A673 (cell line): ENCODE measurements at regions not wholly inside any gene's neighbourhood (a gene's known extent, or its start where the extent isn't known, plus 50 kb on each side); places are given as distances from the start of the nearest gene placed in this dataset.

Experiments used
- EZH2 ChIP-seq: fragments of 200-600 bp; sonication (generic); IDR thresholded peaks from 2 replicates; pipeline ENCODE4 v1.6.1; 2017; ENCODE audit warnings: borderline replicate concordance, low read depth, mild to moderate bottlenecking, mixed read lengths, antibody characterized with exemption, low read length; ENCODE audit not compliant: poor library complexity, severe bottlenecking
- TF ChIP-seq, protein P1 (sequence below): fragments of 300-800, 200-600 bp; sonication (generic); conservative IDR thresholded peaks from 2 replicates; pipeline ENCODE4 v1.5.1; 2017; ENCODE audit warnings: low read depth, mild to moderate bottlenecking, antibody characterized with exemption, low read length, moderate library complexity, mixed read lengths

DNA sequence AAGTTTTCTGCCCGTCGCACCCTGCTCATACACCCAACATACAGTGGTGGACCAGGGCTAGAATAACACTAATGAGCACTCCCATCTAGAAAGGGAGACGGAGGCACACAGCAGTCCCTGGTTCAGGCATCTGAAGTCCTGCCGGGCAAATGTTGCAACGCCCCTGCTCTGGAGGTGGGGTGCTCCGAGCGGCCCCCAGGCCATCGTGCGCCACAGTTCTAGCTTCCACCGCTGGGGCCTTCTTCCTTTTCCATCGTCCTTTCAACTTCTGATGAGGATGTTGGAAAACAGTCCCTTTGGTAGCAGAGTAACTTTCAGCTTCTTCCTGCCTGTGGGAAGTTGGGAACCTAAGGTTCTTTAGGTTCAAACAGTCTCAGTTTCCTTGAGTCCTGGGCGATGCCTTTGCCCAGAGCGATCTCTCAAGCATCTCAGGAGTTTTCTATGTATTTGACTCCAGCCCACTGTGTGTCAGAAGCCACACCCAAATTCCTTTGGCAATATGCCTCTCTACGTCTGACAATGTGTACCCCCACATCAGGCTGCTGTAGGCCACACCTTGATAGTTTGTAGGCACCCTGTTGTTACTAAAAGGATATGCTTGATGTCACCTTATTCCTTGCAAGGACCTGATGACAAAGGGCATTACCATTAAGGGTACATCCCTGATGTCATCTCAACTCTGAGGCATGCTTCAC, 258.8 kb downstream of the GLI2 start:
- TF ChIP-seq, protein P1, sequence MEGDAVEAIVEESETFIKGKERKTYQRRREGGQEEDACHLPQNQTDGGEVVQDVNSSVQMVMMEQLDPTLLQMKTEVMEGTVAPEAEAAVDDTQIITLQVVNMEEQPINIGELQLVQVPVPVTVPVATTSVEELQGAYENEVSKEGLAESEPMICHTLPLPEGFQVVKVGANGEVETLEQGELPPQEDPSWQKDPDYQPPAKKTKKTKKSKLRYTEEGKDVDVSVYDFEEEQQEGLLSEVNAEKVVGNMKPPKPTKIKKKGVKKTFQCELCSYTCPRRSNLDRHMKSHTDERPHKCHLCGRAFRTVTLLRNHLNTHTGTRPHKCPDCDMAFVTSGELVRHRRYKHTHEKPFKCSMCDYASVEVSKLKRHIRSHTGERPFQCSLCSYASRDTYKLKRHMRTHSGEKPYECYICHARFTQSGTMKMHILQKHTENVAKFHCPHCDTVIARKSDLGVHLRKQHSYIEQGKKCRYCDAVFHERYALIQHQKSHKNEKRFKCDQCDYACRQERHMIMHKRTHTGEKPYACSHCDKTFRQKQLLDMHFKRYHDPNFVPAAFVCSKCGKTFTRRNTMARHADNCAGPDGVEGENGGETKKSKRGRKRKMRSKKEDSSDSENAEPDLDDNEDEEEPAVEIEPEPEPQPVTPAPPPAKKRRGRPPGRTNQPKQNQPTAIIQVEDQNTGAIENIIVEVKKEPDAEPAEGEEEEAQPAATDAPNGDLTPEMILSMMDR, result no peak
- TF ChIP-seq EZH2, result no peak
